ENCODE measurements at regions not wholly inside any gene's neighbourhood (a gene's known extent, or its start where the extent isn't known, plus 50 kb on each side); places are given as distances from the start of the nearest gene placed in this dataset.
A peak's percentile ranks its signal among the peaks of the same experiment; 100 is the strongest.

GRCh38 chr2:67930156-67930555, 132.6 kb downstream of the C1D start:
- DNase-seq = no peak

DNA sequence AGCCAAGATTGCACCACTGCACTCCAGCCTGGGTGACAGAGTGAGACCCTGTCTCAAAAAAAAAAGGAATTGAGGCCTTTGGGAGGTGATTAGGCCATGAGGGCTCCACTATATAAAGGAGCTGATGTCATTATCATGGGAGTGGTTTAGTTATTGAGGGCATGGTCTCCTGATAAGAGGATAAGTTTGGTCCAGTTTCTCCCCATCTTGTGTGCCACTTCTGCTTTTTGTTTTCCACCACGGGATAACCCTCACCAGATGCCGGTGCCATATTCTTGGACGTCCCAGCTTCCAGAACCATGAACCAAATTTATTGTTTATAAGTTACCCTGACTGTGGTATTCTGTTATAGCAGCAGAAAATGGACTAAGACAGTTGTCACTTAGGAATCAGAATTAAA, 125.8 kb downstream of the C1D start:
- no peak for DNase-seq

DNA sequence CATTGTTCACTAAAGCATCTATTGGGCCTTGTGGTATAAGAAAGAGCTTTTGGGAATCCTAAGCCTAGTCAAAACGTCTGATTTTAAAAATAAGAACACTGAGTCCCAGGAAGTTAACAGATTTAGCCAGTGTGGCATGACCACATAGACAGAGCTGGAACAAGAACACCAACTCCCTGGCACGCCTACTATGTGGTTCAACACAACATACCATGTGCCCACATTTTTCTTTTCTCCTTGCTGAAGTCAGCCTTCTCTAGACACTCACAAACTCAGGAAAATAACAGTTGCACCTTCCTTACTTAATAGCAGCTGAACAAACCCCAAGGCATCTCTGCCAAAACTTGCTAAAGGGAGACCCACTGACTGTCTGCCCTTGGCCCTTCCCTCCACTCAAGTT, 124.8 kb downstream of the C1D start:
- DNase-seq = no peak

GRCh38 chr2:67945056-67945455, 117.7 kb downstream of the C1D start:
- no peak for DNase-seq

DNA sequence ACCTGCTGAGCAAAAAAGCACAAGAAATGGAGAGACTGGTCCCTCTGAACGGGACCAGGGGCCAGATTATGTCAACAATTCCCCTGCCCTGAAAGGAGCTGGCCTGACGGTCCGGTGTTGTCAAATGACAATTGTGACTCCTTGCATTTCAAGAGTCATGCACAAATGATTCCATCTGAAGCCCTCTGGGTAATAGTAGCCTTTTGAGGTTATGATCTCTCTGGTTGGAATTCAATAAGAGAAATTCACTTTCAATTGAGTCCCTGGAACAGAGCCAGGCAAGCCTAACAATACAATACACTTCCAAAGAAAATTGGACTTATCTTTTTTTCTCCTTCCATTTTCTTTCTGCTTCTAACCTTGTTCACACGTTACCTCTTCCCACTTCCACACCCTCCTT, 116.9 kb downstream of the C1D start:
- no peak for DNase-seq

- no peak for DNase-seq
Observed at GRCh38 chr2:67948057-67948456, 114.7 kb downstream of the C1D start.

DNA sequence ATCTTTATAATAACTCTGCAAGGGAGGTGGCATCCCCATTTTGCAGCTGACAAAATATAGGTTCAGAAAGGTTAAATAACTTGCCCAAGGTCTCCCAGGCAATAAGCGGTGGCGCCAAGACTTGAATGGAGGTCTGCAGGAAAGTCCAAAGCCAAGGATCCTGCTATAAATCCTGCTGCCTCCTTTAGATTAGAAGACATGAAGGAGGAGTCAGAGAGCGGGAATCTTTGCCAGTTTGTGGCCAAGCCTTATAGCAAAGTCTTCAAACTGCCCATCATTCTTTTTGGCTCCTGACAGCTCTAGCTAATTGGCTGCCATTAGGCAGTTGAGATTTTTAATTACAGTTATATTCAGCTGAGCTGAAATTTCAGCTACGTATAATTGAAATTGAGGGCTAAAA, 114.3 kb downstream of the C1D start:
- DNase-seq = no peak

DNA sequence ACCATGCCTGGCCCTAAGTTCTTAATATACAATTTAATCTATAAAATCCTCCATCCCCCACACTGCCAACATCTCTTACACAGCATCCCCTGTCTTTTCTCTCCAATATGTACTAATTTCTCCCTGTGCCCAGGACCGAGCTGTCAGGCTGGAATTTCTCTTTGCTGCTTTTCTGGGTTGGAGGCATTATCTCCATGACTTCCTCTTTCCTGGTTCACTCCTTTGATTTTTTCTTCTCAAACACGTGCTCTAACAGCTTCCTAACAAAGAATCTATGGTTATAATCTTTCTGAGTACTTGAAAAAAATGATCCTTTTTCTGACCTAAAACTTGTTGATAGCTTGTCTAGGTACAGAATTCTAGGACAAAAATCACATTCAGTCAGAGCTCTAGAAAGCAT, 112.8 kb downstream of the C1D start:
- no peak for DNase-seq

DNA sequence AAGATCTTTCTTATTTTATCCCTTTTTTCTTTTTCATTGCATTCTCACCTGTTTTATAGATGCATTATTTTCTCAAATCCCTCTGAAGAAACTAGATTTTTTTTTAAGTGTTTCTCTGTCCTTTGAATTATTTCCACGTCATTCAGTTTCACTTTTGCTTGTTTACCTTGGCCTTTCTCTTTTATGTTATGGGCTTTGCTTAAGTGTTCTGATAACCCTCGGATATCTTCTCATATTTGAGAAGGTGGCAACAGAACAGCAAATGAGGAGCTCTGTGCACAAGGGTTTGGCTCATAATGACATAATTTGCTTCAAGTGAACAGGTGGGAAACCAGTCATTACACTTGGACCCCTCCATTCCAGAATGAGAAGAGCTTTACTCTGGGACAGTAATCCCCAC, 111.9 kb downstream of the C1D start:
- no peak for DNase-seq

- DNase-seq = no peak
Observed at GRCh38 chr2:67952066-67952465, 110.7 kb downstream of the C1D start.

- DNase-seq = peak; percentile 75
Observed at GRCh38 chr2:67954093-67954748, 108.6 kb downstream of the C1D start.

- no peak for DNase-seq
Observed at GRCh38 chr2:67955748-67956603, 106.8 kb downstream of the C1D start.

DNA sequence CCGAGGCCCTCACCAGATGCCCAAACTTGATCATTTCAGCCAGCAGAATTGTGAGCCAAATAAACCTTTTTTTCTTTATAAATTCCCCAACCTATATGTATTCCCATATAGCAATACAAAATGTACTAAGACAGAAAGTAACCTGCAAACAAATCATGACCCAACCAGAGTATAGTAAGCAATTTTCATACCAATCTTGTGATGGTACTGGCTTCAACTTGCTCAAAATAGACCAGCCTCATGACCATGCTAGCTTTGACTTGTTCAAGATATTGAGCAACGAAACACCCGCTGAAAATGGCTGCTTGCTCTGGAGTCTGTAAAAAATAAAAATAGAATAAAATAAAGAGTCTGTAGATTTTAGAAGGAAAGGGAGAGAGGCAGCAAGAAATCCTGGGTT, 97.6 kb downstream of the C1D start:
- DNase-seq = no peak

- DNase-seq = no peak
Observed at GRCh38 chr2:67970071-67970470, 92.7 kb downstream of the C1D start.

DNA sequence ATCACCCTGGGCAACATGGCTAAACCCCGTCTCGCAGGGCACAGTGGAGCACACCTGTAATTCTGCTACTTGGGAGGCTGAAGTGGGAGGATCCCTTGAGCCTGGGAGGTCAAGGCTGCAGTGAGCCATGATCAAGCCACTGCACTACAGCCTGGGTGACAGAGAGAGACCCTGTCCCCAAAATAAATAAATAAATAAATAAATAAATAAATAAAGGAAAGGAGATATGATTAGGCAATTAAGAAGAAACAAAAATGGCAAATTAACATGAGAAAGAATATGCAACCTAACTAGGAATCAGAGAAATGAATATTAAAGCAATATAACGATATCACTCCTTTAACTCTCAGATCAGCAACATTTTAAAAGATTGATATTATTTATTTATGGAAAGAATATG, 92.3 kb downstream of the C1D start:
- no peak for DNase-seq

GRCh38 chr2:67974559-67975430, 88.0 kb downstream of the C1D start:
- no peak for DNase-seq

- DNase-seq = no peak
Observed at GRCh38 chr2:67977464-67977863, 85.3 kb downstream of the C1D start.

GRCh38 chr2:67982956-67983355, 79.8 kb downstream of the C1D start:
- DNase-seq = no peak

GRCh38 chr2:67984600-67984999, 78.2 kb downstream of the C1D start:
- DNase-seq = no peak

DNA sequence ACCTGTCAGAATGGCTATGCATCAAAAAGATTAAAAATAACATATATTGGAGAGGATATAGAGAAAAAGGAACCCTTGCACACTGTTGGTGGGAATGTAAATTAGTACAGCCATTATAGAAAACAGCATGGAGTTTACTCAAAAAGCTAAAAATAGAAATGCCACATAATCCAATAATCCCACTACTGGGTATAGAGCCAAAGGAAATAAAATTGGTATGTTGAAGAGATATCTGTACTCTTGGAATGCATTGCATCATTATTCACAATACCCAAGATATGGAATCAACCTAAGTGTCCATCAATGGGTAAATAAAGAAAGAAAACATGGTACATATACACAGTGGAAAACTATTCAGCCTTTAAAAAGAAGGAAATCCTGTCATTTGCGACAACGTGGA, 77.2 kb downstream of the C1D start:
- no peak for DNase-seq

GRCh38 chr2:67986258-67986657, 76.5 kb downstream of the C1D start:
- no peak for DNase-seq

Data from NCI-H2081 treated with DMSO at 0.1 percent for 48 hours (cell line).